Keratinocyte (primary cell): ENCODE measurements at regions not wholly inside any gene's neighbourhood (a gene's known extent, or its start where the extent isn't known, plus 50 kb on each side); places are given as distances from the start of the nearest gene placed in this dataset.

Source experiments
- DNase-seq: peaks from one replicate; pipeline ENCODE4 v3.0.0-alpha.2; 2011; ENCODE audit warnings: low read depth, missing footprints, low spot score
- FAIRE-seq: peaks from 2 replicates; lab custom pipeline; 2011; peaks lifted over from hg19 to GRCh38; lab: Jason Lieb, UNC
- H2AFZ ChIP-seq: 2 replicates; pipeline ENCODE4 v1.6.0; 2012; ENCODE audit warnings: low read length, control low read depth, inconsistent platforms; ENCODE audit not compliant: control insufficient read depth
- H3K27ac ChIP-seq: 2 replicates; pipeline ENCODE4 v1.5.1; 2011; ENCODE audit warnings: low read length; ENCODE audit not compliant: control insufficient read depth, insufficient read depth
- H3K27me3 ChIP-seq: 3 replicates; pipeline ENCODE4 v1.6.0; 2011; ENCODE audit warnings: low read length; ENCODE audit not compliant: control insufficient read depth, insufficient read depth; ENCODE audit errors: extremely low read depth
- H3K36me3 ChIP-seq, 2 experiments: 2 replicates in 1 of 2; 3 replicates in 1 of 2; pipeline ENCODE4 v1.5.1; 2011; ENCODE audit warnings: low read length in 2 of 2, mild to moderate bottlenecking in 1 of 2; ENCODE audit not compliant: control insufficient read depth in 2 of 2, insufficient read depth in 2 of 2; ENCODE audit errors: extremely low read depth in 1 of 2
- H3K4me1 ChIP-seq: 3 replicates; pipeline ENCODE4 v1.5.1; 2011; ENCODE audit warnings: low read length; ENCODE audit not compliant: control insufficient read depth, insufficient read depth; ENCODE audit errors: extremely low read depth
- H3K4me2 ChIP-seq: 3 replicates; pipeline ENCODE4 v1.6.0; 2011; ENCODE audit warnings: low read depth, low read length; ENCODE audit not compliant: control insufficient read depth, insufficient read depth; ENCODE audit errors: extremely low read depth
- H3K4me3 ChIP-seq, 3 experiments: fragments of 200-600 bp in 1 of 3; sonication (generic) in 1 of 3; 2 replicates in 2 of 3; 3 replicates in 1 of 3; pipeline ENCODE4 v1.5.1; 2011 to 2016; ENCODE audit warnings: low read length in 3 of 3, mild to moderate bottlenecking in 3 of 3, control low read depth in 2 of 3, inconsistent platforms in 1 of 3, low read depth in 1 of 3, mixed read lengths in 1 of 3, mixed run types in 1 of 3, moderate library complexity in 1 of 3; ENCODE audit not compliant: control insufficient read depth in 2 of 3, insufficient read depth in 2 of 3; ENCODE audit errors: extremely low read depth in 1 of 3
- H3K79me2 ChIP-seq: 2 replicates; pipeline ENCODE4 v1.6.0; 2012; ENCODE audit warnings: low read length; ENCODE audit not compliant: control insufficient read depth, insufficient read depth
- H3K9ac ChIP-seq: 3 replicates; pipeline ENCODE4 v1.6.0; 2011; ENCODE audit warnings: low read length; ENCODE audit not compliant: control insufficient read depth, insufficient read depth; ENCODE audit errors: extremely low read depth
- H3K9me1 ChIP-seq: 3 replicates; pipeline ENCODE4 v1.6.0; 2011; ENCODE audit warnings: low read length; ENCODE audit not compliant: control insufficient read depth, insufficient read depth; ENCODE audit errors: extremely low read depth
- H3K9me3 ChIP-seq: 2 replicates; pipeline ENCODE4 v1.5.1; 2012; ENCODE audit warnings: low read depth, low read length; ENCODE audit not compliant: control insufficient read depth
- H4K20me1 ChIP-seq: 3 replicates; pipeline ENCODE4 v1.6.0; 2011; ENCODE audit warnings: low read length; ENCODE audit not compliant: control insufficient read depth, insufficient read depth; ENCODE audit errors: extremely low read depth
- EZH2 ChIP-seq: IDR thresholded peaks from one replicate; pipeline ENCODE4 v1.6.1; 2012; ENCODE audit warnings: inconsistent platforms, mild to moderate bottlenecking, low read length, moderate library complexity
- dilution Hi-C: fragments of 300-500 bp; cut with MboI; formaldehyde crosslinking; loops from one replicate; pipeline ENCODE4 v1.7.0; 2020; ENCODE audit warnings: low sequenced_read_pairs; ENCODE audit not compliant: extremely low pct_ligation_motif_present
- TF ChIP-seq, protein P1 (sequence below), 3 experiments: IDR thresholded peaks in 1 of 3; conservative IDR thresholded peaks in 1 of 3; optimal IDR thresholded peaks in 1 of 3; 2 replicates in 2 of 3; 3 replicates in 1 of 3; pipeline versions ENCODE3 to v1.5.1; 2011; ENCODE audit warnings: low read length in 3 of 3, mild to moderate bottlenecking in 3 of 3, moderate library complexity in 2 of 3, control low read depth in 1 of 3, inconsistent platforms in 1 of 3; ENCODE audit not compliant: insufficient read depth in 2 of 3; ENCODE audit errors: extremely low read depth in 1 of 3

DNA sequence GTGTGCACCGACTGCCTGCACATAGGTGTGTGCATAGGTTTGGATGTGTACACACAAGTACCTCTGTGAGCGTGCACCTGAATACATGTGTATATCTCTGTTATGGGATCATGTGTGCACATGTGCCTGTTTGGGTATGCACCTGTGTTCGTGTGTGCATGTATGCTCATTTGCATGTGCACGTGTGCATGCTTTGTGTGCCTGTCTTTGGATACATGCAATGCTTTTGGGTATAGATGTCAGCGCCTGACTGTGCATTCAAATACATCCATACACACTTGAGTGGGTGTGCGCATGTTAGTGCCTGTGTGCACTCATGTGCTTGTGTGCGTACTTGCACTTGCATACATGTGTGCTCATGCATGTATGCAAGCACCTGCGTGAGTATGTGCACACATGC, 258.1 kb downstream of the IRX2 start:
- H3K27ac ChIP-seq = no peak overlapping the region
- H3K9me1 ChIP-seq = no peaks in the 10 kb centered on the region
- dilution Hi-C loops = no loop called here
- H3K4me1 ChIP-seq = no peaks in the 10 kb centered on the region
- H4K20me1 ChIP-seq = no peaks in the 10 kb centered on the region
- no peaks in the 10 kb centered on the region for H3K9me3 ChIP-seq
- no peaks in the 10 kb centered on the region for H3K27me3 ChIP-seq
- no peak for FAIRE-seq
- no peak overlapping the region for H3K4me2 ChIP-seq
- no peaks in the 10 kb centered on the region for H3K36me3 ChIP-seq
- TF ChIP-seq EZH2 = no peak
- TF ChIP-seq, protein P1, sequence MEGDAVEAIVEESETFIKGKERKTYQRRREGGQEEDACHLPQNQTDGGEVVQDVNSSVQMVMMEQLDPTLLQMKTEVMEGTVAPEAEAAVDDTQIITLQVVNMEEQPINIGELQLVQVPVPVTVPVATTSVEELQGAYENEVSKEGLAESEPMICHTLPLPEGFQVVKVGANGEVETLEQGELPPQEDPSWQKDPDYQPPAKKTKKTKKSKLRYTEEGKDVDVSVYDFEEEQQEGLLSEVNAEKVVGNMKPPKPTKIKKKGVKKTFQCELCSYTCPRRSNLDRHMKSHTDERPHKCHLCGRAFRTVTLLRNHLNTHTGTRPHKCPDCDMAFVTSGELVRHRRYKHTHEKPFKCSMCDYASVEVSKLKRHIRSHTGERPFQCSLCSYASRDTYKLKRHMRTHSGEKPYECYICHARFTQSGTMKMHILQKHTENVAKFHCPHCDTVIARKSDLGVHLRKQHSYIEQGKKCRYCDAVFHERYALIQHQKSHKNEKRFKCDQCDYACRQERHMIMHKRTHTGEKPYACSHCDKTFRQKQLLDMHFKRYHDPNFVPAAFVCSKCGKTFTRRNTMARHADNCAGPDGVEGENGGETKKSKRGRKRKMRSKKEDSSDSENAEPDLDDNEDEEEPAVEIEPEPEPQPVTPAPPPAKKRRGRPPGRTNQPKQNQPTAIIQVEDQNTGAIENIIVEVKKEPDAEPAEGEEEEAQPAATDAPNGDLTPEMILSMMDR (optimal IDR thresholded peaks at IDR 0.05 in 1 of 3, IDR thresholded peaks at IDR 0.05 in 1 of 3, conservative IDR thresholded peaks at IDR 0.05 in 1 of 3; ENCODE audit: extremely low read depth in 1 of 3, insufficient read depth in 2 of 3, low read length in 3 of 3) = no peak
- no peak overlapping the region for H3K9ac ChIP-seq
- no peak overlapping the region for H2AFZ ChIP-seq
- no peak overlapping the region for H3K4me3 ChIP-seq
- no peaks in the 10 kb centered on the region for H3K79me2 ChIP-seq
- no peak for DNase-seq

DNA sequence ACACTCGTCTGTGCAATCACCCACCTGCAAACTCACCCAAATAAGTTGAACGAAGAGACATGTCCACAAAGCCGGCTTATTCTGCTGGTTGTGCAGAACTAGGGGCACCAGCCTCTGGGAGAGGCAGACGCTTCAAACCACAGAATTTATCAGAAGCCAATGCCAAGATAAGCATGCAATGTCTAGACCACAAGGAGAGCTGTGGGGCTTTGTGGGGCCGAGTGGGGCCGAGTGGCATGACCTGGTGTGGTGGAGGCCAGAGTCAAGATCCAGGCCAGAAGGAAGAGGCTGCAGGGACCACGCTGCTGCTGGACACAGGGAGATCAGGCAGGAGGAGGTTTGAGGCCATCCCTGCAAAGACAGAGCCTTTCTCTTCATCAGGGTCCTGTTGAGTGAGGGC, 259.0 kb downstream of the IRX2 start:
- TF ChIP-seq, protein P1 (optimal IDR thresholded peaks at IDR 0.05 in 1 of 3, IDR thresholded peaks at IDR 0.05 in 1 of 3, conservative IDR thresholded peaks at IDR 0.05 in 1 of 3; ENCODE audit: extremely low read depth in 1 of 3, insufficient read depth in 2 of 3, low read length in 3 of 3) = no peak
- no peak for TF ChIP-seq EZH2
- Histone ChIP-seq H3K9ac (no peak overlapping the region), H2AFZ (no peak overlapping the region), H3K9me3 (no peaks in the 10 kb centered on the region), H3K27ac (no peak overlapping the region), H3K4me3 (no peak overlapping the region), H3K9me1 (no peaks in the 10 kb centered on the region), H3K36me3 (no peaks in the 10 kb centered on the region), H3K4me2 (no peak overlapping the region), H3K4me1 (no peaks in the 10 kb centered on the region), H3K79me2 (no peaks in the 10 kb centered on the region), H3K27me3 (no peaks in the 10 kb centered on the region), H4K20me1 (no peaks in the 10 kb centered on the region)
- FAIRE-seq = no peak
- DNase-seq = no peak
- dilution Hi-C loops = no loop called here
